Activated T-cell treated with anti-CD3 and anti-CD28 coated beads, Interleukin-2, amount 50 U/mL, for 48 hours (primary cell): ENCODE measurements at regions not wholly inside any gene's neighbourhood (a gene's known extent, or its start where the extent isn't known, plus 50 kb on each side); places are given as distances from the start of the nearest gene placed in this dataset.

Experiments used
- DNase-seq, 2 experiments: peaks; one replicate each; pipeline ENCODE4 v3.0.0-alpha.2; 2020

DNA sequence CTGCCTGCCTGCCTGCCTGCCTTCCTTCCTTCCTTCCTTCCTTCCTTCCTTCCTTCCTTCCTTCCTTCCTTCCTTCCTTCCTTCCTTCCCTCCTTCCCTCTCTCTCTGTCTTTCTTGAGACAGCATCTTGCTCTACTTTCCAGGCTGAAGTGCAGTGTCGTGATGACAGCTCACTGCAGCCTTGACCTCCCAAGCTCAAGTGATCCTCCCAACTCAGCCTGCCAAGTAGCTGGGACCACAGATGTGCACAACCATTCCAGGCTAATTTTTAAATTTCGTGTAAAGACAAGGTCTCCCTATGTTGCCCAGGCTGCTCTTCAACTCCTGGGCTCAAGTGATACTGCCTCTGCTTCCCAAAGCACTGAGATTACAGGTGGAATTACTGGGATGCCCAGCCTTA lies 328.2 kb upstream of the SORL1-AS1 start:
- DNase-seq = no peak

DNA sequence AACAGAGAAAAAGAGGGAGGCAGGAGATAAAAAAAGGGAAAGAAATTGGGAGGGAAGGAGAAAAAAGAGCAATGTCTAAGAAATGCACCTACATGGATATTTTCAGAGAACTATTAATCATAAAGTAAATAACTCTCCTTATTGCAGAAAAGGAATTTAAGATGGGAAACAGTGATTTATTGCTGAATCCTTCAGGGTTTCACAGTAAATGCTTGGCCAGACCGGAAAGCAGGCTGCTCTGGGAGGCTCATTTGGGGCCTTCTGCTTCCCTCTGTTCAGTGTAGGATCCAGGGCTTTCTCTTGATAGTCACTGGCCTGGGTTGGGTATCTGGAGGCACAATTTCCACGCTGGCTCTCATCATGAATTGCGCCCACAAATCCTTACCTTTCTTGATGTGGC lies 324.3 kb upstream of the SORL1-AS1 start:
- no peak for DNase-seq

DNA sequence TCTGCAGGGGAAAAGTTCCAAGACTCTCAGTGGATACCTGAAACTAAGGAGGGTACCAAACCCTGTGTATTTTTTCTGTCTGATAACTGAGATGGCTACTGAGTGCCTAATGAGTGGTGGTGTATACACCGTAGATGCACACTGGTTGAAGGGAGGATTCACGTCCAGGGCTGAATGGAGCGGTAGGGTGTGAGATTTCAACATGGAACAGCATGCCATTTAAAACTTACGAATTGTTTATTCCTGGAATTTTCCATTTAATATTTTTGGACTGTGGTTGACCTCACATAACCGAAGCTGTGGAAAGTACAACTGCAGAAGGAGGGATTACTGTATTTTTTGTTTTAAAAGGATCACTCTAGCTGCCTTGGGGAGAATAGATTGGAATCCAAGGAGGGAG lies 322.5 kb upstream of the SORL1-AS1 start:
- no peak for DNase-seq

DNA sequence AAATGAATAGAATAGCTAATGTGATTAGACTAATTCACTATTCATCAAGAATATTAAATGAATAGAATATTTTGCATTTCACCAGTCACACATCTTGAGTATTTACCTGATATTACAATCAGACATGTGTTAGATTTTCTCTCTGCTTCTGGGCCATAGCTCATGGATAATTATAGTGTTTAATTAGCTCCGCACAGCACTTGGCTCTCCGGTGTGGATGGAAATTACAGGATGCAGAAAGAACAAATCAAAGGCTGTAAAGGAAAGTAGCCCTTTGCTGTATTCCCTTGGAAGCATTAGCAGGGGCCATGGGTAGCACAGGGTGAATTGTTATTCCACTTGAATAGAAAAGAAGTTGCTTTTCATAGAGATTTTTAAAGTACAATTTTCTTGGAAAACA lies 320.3 kb upstream of the SORL1-AS1 start:
- DNase-seq = no peak

DNA sequence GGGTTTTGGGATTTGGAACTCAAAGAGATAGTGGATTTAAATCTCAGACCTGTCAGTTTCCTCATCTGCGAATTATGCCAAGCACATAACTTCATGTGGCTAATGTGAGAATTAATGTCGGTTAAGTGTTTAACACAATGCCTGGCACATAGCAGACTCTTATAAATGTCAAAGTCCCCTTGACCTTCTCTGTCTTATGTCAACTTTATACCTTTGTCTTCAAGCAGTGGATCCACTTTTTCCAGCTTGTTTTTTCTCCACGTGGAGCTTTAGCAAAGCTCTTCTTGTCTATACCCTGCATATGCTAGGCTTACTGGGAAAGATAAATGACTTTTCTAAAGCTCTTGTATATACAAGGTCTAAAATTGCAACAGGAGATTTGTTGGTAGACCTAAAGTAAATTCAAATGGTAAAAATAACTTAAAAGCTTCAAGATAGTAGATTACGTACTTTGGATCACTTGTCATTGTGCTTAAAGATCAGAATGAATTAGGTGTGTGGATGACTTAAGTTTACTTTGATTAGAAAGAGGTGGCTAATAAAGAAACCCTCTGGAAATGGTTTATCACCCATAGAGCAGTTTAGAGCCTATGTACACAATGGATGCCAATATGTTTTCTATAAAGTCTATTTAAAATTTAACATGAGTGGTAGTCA lies 318.3 kb upstream of the SORL1-AS1 start:
- DNase-seq = no peak

DNA sequence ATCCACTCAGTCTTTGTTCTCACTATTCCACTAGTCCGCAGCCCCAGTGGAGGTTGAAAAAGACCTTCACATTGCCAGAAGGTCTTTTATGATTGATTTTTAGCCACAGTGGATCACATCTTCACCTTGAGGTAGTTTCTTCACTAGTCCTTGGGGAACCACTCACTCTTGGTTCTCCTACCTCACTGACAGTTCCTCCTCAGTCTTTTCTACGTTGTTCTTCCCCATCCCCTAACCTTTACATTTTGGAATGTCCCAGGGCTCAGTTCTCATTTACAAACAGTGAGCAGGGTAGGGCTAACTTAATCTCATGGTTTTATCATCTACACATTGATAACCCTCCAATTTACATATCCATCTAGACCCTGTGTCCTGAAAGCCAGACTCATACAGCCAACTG lies 316.4 kb upstream of the SORL1-AS1 start:
- no peak for DNase-seq

- DNase-seq = no peak
These were observed 314.7 kb upstream of the SORL1-AS1 start for GRCh38 chr11:121767433-121767832.

- DNase-seq = no peak
These were observed 314.2 kb upstream of the SORL1-AS1 start for GRCh38 chr11:121766991-121767390.

DNA sequence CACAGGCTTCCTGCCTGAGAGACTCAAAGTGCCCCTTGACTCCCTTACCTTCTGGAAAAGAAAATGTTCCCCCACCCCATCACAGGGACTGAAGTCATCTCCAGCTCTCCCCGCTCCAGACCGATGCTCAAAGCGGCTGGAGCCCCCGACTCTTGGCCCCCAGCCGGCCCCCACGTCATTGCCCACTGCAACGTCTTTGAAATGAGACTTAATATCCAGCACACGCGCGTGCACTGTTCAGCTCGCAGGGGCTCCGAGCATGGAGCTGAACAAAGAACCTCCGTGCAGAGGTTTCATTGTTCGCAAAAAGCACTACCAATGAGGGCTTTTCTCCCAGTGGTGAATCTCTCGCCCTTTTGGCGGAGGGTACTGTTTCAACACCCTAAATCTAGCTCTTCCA lies 313.4 kb upstream of the SORL1-AS1 start:
- no peak for DNase-seq

DNA sequence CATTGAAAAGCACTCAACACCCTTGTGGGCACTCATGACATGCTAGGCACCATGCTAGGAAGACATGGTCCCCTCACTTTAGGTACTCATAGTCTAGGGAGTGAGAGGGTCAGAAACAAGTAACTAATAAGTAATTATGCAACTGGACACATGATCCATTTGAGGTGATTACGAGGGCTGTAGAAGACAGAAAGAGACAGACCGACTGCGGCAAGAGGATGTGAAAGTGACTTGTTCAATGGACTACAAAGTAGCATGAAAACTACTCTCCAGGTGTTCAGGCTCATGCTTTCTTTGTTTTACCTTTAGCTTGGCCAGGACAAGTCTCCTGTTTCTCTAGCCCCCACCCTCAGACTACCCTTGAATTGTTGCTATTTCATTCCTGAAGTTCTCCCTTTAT lies 310.8 kb upstream of the SORL1-AS1 start:
- no peak for DNase-seq

- DNase-seq = no peak
These were observed 310.1 kb upstream of the SORL1-AS1 start for GRCh38 chr11:121762820-121763219.

GRCh38 chr11:121761186-121761585 lies 308.4 kb upstream of the SORL1-AS1 start:
- DNase-seq = no peak

GRCh38 chr11:121757480-121758125 lies 304.8 kb upstream of the SORL1-AS1 start:
- no peak for DNase-seq

- no peak for DNase-seq
These were observed 303.1 kb upstream of the SORL1-AS1 start for GRCh38 chr11:121755906-121756305.

GRCh38 chr11:121755191-121755590 lies 302.4 kb upstream of the SORL1-AS1 start:
- DNase-seq = no peak

DNA sequence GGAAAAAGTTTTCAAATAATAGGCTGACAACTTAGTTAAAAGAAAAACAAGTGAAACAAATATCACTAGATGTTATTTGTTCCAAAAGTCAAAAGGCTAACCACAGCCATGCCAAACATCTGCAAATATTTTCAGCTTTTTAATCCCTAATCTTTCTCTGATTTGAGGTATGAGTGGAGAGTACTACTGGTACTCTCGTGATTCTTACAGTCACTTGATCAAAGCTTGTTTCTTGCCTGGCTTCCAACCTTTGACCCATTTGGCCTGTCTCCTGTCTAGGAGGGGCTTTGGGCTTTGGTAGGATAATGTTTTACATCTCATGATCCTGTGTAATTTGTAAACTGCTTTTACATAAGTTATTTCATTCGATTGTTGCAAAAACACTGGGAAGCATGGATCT lies 301.8 kb upstream of the SORL1-AS1 start:
- no peak for DNase-seq

GRCh38 chr11:121749691-121750090 lies 296.9 kb upstream of the SORL1-AS1 start:
- no peak for DNase-seq

- no peak for DNase-seq
These were observed 295.3 kb upstream of the SORL1-AS1 start for GRCh38 chr11:121748068-121748467.

GRCh38 chr11:121743285-121743684 lies 290.5 kb upstream of the SORL1-AS1 start:
- DNase-seq = no peak

DNA sequence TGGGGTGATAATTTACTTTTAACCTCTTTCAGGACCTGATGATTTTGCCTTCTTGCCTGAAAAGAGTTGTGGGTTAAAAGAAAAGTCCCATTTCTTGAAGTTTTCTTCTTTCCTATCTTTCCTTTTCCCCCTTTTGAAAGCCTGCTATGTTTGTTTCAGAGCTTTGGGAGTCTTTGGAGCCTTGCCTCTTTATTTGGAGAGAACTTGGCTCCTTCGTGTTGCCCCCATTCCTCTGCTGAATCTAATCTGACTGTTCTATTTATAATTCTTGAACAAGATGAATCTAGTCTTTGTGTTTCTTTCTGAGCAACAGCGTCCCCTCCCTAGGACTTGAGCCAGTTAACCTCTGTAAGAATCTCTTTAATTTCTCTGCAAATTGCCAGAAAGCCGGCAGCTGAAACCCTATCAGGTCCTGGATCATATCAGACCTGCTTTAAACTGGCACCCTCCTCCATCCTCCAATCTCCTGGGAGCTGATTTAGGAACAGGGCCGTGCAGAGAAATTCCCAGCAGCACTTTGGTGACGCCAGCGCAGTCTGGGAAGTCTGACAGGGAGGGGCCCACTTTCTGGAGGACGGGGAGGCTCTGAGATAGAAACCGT lies 289.1 kb upstream of the SORL1-AS1 start:
- no peak for DNase-seq

DNA sequence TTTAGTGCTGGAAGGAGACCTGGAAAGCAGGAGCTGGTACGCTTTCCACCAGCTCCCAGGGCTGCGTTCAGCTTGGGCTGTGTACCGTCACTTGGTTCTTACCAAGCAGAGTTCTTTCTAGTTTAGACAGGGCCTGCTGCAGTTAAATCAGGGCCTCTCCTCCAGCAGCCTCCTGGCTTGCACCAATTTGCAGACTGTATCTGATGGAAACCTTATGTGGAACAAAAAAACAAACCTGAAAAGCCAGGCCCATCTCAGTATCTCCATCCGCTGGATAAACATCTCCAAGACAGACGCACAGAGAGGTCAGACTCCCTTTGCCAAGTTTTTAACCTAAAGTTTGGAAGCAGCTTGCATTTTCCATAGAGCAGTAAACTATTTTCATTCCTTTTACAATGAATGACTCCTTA lies 288.6 kb upstream of the SORL1-AS1 start:
- DNase-seq = no peak

DNA sequence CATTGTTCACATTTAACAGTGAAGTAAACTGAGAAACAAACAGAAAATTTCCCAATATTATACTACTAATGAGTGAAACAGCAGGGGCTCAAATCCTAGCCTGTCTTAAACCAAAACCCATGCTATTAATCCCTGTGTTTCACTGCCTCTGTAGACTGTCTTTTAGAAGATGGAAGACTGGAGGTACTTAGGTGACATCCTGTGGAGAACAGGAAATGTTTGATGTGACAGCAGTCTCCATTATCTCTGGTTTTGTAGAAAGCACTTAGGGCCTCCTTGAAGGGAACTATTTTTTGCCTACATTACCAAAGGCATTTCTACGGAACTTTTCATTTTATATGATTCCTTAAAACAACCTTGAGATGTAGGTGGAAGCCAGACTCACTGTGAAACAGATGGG lies 288.1 kb upstream of the SORL1-AS1 start:
- no peak for DNase-seq

- DNase-seq = no peak
These were observed 281.1 kb upstream of the SORL1-AS1 start for GRCh38 chr11:121733858-121734257.

- no peak for DNase-seq
These were observed 275.2 kb upstream of the SORL1-AS1 start for GRCh38 chr11:121727942-121728341.
